NCI-H1694 treated with DMSO at 0.1 percent for 48 hours (cell line): ENCODE measurements at regions not wholly inside any gene's neighbourhood (a gene's known extent, or its start where the extent isn't known, plus 50 kb on each side); places are given as distances from the start of the nearest gene placed in this dataset.
"Not testable (repeated sequence)": the region's sequence is repeated elsewhere in the genome, so short reads cannot be mapped to it uniquely, and the experiment has no call there.

Experiments used
- DNase-seq: peaks from one replicate; lab custom pipeline; 2025; lab: John Stamatoyannopoulos, UW

- DNase-seq: no peak
These were observed 501.5 kb downstream of the TRIB2 start for GRCh38 chr2:13218205-13218604.

- DNase-seq: no peak
These were observed 510.8 kb downstream of the TRIB2 start for GRCh38 chr2:13227578-13227977.

- no peak for DNase-seq
These were observed 513.5 kb downstream of the TRIB2 start for GRCh38 chr2:13230221-13230620.

- no peak for DNase-seq
These were observed 523.3 kb downstream of the TRIB2 start for GRCh38 chr2:13240061-13240460.

GRCh38 chr2:13240789-13241487 is 524.2 kb downstream of the TRIB2 start:
- no peak for DNase-seq

- no peak for DNase-seq
These were observed 535.9 kb downstream of the TRIB2 start for GRCh38 chr2:13252615-13253014.

- DNase-seq: no peak
These were observed 538.7 kb downstream of the TRIB2 start for GRCh38 chr2:13255485-13255884.

- DNase-seq: no peak
These were observed 543.7 kb downstream of the TRIB2 start for GRCh38 chr2:13260402-13260801.

- no peak for DNase-seq
These were observed 549.4 kb downstream of the TRIB2 start for GRCh38 chr2:13266166-13266565.

- no peak for DNase-seq
These were observed 568.0 kb downstream of the TRIB2 start for GRCh38 chr2:13284688-13285087.

GRCh38 chr2:13289310-13289709 is 572.6 kb downstream of the TRIB2 start:
- DNase-seq: no peak

- DNase-seq: not testable (repeated sequence)
These were observed 591.7 kb downstream of the TRIB2 start for GRCh38 chr2:13308478-13308805.

- DNase-seq: no peak
These were observed 592.3 kb downstream of the TRIB2 start for GRCh38 chr2:13308989-13309388.

- no peak for DNase-seq
These were observed 615.3 kb downstream of the TRIB2 start for GRCh38 chr2:13332060-13332459.

- DNase-seq: not testable (repeated sequence)
These were observed 617.3 kb downstream of the TRIB2 start for GRCh38 chr2:13334071-13334470.

GRCh38 chr2:13334545-13334944 is 617.8 kb downstream of the TRIB2 start:
- DNase-seq: no peak

GRCh38 chr2:13335862-13336535 is 619.3 kb downstream of the TRIB2 start:
- DNase-seq: no peak

- DNase-seq: no peak
These were observed 634.3 kb downstream of the TRIB2 start for GRCh38 chr2:13351068-13351467.

GRCh38 chr2:13353083-13353482 is 636.3 kb downstream of the TRIB2 start:
- DNase-seq: no peak

- no peak for DNase-seq
These were observed 637.3 kb downstream of the TRIB2 start for GRCh38 chr2:13354031-13354430.

GRCh38 chr2:13381928-13382327 is 665.2 kb downstream of the TRIB2 start:
- not testable (repeated sequence) for DNase-seq

GRCh38 chr2:13389172-13389571 is 672.4 kb downstream of the TRIB2 start:
- not testable (repeated sequence) for DNase-seq

GRCh38 chr2:13390676-13391075 is 673.9 kb downstream of the TRIB2 start:
- no peak for DNase-seq

- no peak for DNase-seq
These were observed 684.6 kb downstream of the TRIB2 start for GRCh38 chr2:13401312-13401711.
